Peyer's patch (tissue), 4 donors: ENCODE measurements at regions not wholly inside any gene's neighbourhood (a gene's known extent, or its start where the extent isn't known, plus 50 kb on each side); places are given as distances from the start of the nearest gene placed in this dataset.
"Not testable (repeated sequence)": the region's sequence is repeated elsewhere in the genome, so short reads cannot be mapped to it uniquely, and the experiment has no call there.

Experiments used
- CTCF ChIP-seq, 6 experiments: fragments of 450-650 bp in 4 of 6; fragments of 200-600 bp in 2 of 6; sonication (generic) in 1 of 6; IDR thresholded peaks; one replicate each; pipeline ENCODE4 v1.5.1; 2017 to 2019; ENCODE audit warnings: antibody characterized with exemption in 6 of 6, mild to moderate bottlenecking in 3 of 6, moderate library complexity in 1 of 6
- POLR2A ChIP-seq, 2 donors: fragments of 450-650 bp; IDR thresholded peaks; one replicate each; pipeline ENCODE4 v1.5.1; 2017; ENCODE audit warnings: antibody characterized with exemption in 2 of 2, mild to moderate bottlenecking in 2 of 2, moderate library complexity in 2 of 2

- not testable (repeated sequence) for TF ChIP-seq CTCF, POLR2A (IDR thresholded peaks at IDR 0.05)
Observed at GRCh38 chr1:30130566-30130965, 592.8 kb downstream of the MATN1 start.
